ENCODE measurements at regions not wholly inside any gene's neighbourhood (a gene's known extent, or its start where the extent isn't known, plus 50 kb on each side); places are given as distances from the start of the nearest gene placed in this dataset.
A peak's percentile ranks its signal among the peaks of the same experiment; 100 is the strongest.

GRCh38 chr9:79384501-79384900 lies 187.3 kb upstream of the TLE4 start:
- ChIA-PET POLR2A (no interaction called here), CTCF (no interaction called here)
- Histone ChIP-seq H3K27ac (ENCODE audit: low read depth, low read length) (no peak overlapping the region), H3K27me3 (ENCODE audit: control insufficient read depth, insufficient read depth, low read length) (no peaks in the 10 kb centered on the region), H3K4me3 (ENCODE audit: low read depth, low read length) (no peak overlapping the region), H3K9me3 (ENCODE audit: control insufficient read depth, insufficient read depth, low read length) (no peaks in the 10 kb centered on the region; the same call in 1 of the 2 replicates)
- TF ChIP-seq CTCF (IDR thresholded peaks at IDR 0.05; ENCODE audit: low read depth, low read length) = no peak
- no peak for DNase-seq (ENCODE audit: low read depth, low spot score)

- POLR2A ChIA-PET = no interaction called here
- TF ChIP-seq CTCF (IDR thresholded peaks at IDR 0.05; ENCODE audit: low read depth, low read length) = no peak
- no peak overlapping the region for H3K27ac ChIP-seq (ENCODE audit: low read depth, low read length)
- CTCF ChIA-PET = no interaction called here
- DNase-seq (ENCODE audit: low read depth, low spot score) = peak; percentile 30
- no peaks in the 10 kb centered on the region; the same call in 1 of the 2 replicates for H3K9me3 ChIP-seq (ENCODE audit: control insufficient read depth, insufficient read depth, low read length)
- H3K4me3 ChIP-seq (ENCODE audit: low read depth, low read length) = no peak overlapping the region
- no peaks in the 10 kb centered on the region for H3K27me3 ChIP-seq (ENCODE audit: control insufficient read depth, insufficient read depth, low read length)
Observed at GRCh38 chr9:79387101-79387835, 184.5 kb upstream of the TLE4 start.

GRCh38 chr9:79390077-79390698 lies 181.6 kb upstream of the TLE4 start:
- H3K9me3 ChIP-seq (ENCODE audit: control insufficient read depth, insufficient read depth, low read length) = no peaks in the 10 kb centered on the region; the same call in 1 of the 2 replicates
- CTCF ChIA-PET = interaction anchor here (1.4 kb wide), 1 partner anchor 31 kb away, joined by 4 read pairs; no protein-coding TSS in a partner anchor
- TF ChIP-seq CTCF (IDR thresholded peaks at IDR 0.05; ENCODE audit: low read depth, low read length) = no peak
- H3K4me3 ChIP-seq (ENCODE audit: low read depth, low read length) = no peak overlapping the region
- no peak overlapping the region for H3K27ac ChIP-seq (ENCODE audit: low read depth, low read length)
- no peaks in the 10 kb centered on the region for H3K27me3 ChIP-seq (ENCODE audit: control insufficient read depth, insufficient read depth, low read length)
- DNase-seq (ENCODE audit: low read depth, low spot score) = peak; percentile 52
- POLR2A ChIA-PET = interaction anchor here (1.0 kb wide), 1 partner anchor 181 kb away, joined by 4 read pairs; no protein-coding TSS in a partner anchor

GRCh38 chr9:79390781-79391770 lies 180.7 kb upstream of the TLE4 start:
- no peak for TF ChIP-seq CTCF (IDR thresholded peaks at IDR 0.05; ENCODE audit: low read depth, low read length)
- Histone ChIP-seq H3K4me3 (ENCODE audit: low read depth, low read length) (no peak overlapping the region), H3K9me3 (ENCODE audit: control insufficient read depth, insufficient read depth, low read length) (no peaks in the 10 kb centered on the region; the same call in 1 of the 2 replicates), H3K27me3 (ENCODE audit: control insufficient read depth, insufficient read depth, low read length) (no peaks in the 10 kb centered on the region), H3K27ac (ENCODE audit: low read depth, low read length) (no peak overlapping the region)
- no peak for DNase-seq (ENCODE audit: low read depth, low spot score)
- CTCF ChIA-PET = no interaction called here
- POLR2A ChIA-PET = interaction anchor here (1.0 kb wide), 1 partner anchor 180 kb away, joined by 4 read pairs; no protein-coding TSS in a partner anchor
